IPS-NIHi11 (cell line): ENCODE measurements at regions not wholly inside any gene's neighbourhood (a gene's known extent, or its start where the extent isn't known, plus 50 kb on each side); places are given as distances from the start of the nearest gene placed in this dataset.
A peak's percentile ranks its signal among the peaks of the same experiment; 100 is the strongest.
"Not testable (repeated sequence)": the region's sequence is repeated elsewhere in the genome, so short reads cannot be mapped to it uniquely, and the experiment has no call there.

Experiments used
- DNase-seq: peaks from one replicate; pipeline ENCODE4 v3.0.0; 2012; ENCODE audit warnings: mixed read lengths, low spot score

DNA sequence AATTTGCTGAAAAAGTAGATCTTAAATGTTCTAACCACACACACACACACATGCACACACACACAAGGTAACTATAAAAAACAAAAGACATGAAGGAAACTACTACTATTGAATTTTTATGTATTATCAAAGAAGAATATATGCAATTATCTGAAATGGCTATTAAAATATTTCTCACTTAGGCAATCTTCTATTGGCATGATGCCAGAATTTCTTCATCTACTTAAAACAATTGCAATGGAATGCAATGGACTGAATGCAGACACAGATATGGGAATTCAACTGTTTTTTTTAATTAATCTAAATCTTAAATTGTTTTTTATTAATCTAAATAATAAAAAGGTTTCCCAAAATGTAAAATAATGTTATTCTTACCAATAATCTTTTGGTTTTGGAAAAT, 152.6 kb upstream of the SMLR1 start:
- DNase-seq = no peak

DNA sequence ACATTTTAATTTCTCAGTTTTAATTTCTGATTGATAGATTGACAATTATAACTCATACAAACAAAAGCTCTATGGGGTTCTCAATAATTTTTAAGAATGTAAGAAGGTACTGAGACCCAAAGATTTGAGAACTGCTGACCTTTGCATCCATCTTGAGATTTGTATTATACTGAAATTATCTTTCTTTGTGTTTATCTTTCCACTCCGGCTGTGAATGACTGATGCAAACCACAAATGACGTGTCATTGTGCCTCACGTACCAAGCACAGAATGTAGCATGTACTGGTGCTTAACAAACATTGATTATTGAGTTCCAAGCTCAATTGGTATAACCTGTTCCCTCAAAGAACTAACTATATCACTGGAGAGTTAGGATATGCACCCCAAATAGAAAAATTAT, 152.1 kb upstream of the SMLR1 start:
- DNase-seq = no peak

DNA sequence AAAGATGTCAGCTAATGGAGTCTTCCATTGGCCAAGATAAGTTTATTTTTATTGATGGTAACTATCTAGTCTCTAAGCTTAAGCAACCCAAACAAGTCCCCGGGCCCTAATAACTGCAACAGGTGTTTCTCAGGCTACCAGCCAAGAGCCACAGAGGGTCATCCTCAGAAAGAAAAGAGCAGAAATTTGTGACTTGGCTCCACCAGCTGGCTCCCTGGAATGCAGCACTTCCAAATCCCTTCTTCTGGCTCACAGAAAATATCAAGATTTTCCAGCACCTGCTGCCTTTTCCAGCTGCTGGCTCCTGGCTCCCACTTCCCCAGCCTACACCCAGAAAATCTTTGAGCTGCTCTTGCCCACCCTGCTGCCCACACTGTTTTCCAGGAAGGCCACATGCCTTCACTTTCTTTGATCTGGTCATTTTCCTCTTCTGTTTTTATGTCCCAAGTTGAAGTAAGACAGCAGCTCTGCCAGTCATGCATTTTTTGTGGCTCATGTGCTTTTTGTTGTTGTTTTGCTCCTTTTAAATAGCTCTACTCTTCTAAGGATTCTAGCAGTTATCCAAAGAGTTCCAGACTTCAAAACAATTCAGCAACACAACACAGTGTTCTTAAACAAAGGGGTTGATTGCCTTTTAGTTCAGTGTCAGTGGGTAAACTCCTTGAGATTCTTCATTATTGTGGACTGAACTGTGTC, 151.0 kb upstream of the SMLR1 start:
- DNase-seq = peak; percentile 25

DNA sequence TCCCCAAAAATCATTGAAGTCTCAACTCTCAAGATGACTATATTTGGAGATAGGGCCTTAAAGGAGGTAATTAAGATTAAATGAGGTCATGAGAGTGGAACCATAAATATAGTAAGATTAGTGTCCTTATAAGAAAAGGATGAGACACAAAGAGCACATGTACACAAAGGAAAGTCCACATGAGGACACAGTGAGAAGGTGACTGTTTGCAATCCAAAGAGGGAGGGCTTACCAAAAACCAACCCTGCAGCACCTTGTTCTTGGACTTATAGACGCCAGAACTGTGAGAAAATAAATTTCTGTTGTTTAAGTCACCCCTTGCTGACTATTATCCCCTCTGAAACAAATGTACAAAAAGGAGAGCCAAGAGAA, 150.4 kb upstream of the SMLR1 start:
- DNase-seq = no peak

DNA sequence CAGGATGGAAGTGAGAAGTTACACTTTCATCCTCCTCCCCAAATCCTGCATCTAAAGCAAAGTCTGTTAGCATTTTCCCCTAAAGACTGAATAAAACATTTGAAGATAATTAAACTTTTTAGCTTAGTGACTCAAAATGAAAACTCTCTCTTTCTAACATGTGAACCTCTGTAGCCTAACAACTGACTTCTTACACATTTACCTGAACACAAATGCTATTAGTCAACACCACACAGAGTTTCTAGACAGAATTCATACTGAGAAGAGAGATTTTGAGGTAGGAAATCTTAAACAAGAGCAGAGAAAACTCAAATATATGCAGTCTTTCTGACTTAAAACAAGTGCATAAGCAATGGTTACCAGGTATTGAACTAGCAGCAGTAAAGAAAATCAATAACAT, 149.9 kb upstream of the SMLR1 start:
- DNase-seq = no peak

DNA sequence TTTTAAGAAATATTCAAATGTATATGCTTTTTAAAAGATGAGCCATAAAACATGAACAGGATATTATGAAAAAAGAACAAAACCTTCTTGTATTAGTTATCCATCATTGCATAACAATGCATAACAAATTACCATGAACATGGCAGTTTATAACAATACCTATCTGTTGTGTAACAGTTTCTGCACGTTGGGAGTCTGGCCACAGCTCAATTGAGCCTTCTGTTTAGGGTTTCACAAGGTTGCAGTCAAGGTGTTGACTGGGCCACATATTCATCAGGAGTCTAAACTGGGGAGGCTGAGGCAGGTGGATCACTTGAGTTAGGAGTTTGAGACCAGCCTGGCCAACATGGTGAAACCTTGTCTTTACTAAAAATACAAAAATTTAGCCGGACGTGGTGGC, 149.4 kb upstream of the SMLR1 start:
- DNase-seq = no peak

DNA sequence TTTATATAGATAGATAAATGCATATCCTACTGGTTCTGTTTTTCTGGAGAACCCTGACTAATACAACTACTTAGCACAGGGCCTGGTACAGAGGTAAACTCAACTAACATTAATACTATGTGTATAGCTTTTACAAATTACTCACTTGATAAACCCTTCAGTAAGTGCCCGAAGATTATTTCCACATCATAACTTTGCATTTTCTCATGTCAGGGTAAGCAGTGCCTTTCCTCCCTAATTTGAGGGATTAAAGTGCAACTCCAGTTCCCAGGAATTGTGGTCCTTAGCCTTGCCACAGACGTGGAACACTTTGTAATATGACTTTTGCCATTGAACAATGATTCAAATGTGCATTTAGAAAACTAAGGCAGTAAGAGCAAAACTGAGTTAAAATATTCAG, 147.5 kb upstream of the SMLR1 start:
- no peak for DNase-seq

DNA sequence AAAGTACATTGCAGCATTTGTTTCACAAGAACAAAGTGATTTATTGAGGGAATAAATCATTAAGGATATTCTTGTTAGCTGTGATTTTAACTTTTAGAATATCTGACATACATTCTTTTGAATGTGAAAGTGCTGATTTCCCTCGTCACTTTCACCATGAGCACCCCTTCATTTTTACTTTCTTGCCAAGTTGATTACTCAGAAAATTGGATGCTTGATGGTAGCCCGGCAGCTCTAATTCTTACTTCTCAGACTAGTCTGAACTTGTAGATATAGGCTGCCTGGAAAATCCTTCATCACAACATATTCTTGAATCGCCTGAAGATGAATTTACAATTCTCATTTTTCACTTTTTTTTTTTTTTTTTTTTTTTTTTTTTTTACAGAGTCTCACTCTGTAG, 147.1 kb upstream of the SMLR1 start:
- DNase-seq = no peak

DNA sequence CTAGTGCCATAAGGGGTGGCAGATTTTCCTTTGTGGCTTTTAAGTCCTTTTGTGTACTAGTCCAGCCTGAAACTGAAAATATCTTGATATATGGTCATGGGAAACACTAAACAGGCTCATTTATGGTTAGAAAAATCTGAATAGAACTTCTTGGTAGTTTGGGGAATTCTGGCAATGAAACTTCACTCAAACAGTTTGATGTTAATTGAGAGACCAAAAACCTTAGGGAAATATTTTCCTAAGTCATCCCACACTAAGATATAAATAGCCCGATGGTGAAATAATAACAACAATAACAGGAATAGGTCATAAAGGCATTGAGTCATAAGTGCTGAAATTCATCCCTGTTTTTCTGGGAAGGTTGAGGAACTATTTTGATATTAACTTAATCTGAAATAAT, 146.2 kb upstream of the SMLR1 start:
- no peak for DNase-seq

DNA sequence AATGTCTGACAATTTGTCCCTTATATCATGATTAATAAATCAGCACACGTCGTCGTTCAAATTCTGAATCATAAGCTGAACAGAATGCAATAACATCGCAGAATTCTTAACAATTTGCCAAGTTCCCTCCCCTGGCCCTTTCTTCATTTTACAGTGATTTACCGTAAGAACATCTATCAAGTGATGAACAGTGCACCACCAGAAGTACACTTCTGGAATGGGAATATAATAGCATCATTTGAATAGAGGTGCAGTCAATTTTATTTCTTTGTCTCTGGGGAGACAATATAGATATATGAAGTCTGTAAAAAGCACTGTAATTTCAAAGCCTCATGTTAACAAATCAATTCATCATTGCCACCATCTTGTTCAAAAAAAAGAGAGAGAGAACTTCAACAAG, 145.1 kb upstream of the SMLR1 start:
- no peak for DNase-seq

DNA sequence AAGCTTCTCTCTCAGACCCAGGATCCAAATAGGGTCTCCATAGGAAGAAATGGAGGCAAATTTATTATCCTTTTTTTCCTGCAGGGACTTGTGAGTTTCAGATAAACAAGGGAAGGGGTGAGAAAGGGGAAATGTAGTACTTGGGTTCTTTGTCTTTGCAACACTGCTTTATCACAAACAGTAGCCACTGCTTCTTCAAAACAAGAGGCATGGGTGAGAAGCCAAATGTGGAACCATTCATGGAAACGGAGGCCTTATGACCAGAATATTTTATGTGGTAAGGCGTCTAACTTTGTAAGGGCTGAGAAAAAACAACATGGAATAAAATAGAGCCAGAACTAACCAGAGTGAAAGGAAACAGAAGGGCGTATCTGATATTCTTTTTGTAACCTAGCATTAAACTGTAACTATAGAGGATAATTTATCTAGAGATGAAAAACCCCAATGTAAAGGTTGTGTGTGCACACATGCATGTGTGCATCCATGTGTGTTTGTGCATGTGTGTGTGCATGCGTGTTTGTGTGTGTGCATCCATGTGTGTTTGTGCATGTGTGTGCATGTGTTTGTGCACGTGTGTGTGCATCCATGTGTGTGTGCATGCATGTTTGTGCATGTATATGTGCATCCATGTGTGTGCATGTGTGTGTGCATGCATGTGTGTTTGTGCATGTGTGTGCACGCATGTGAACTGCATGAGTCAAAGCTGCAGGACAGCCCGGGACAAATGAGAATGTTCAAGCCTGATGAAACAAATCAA, 143.3 kb upstream of the SMLR1 start:
- no peak for DNase-seq

DNA sequence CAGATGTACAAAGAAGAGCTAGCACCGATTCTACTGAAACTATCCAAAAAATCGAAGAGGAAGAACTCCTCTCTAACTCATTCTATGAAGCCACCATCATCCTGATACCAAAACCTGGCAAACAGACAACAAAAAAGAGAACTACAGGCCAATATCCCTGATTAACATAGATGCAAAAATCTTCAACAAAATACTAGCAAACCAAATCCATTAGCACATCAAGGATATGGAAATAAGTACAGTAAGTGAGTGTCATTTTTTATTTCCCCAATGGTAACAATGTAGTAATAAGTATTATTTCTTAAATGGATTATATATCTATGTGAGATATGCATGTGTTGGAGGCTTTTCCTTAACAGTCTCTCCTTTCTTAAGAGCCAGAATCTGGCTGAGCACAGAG, 134.5 kb upstream of the SMLR1 start:
- DNase-seq = no peak

DNA sequence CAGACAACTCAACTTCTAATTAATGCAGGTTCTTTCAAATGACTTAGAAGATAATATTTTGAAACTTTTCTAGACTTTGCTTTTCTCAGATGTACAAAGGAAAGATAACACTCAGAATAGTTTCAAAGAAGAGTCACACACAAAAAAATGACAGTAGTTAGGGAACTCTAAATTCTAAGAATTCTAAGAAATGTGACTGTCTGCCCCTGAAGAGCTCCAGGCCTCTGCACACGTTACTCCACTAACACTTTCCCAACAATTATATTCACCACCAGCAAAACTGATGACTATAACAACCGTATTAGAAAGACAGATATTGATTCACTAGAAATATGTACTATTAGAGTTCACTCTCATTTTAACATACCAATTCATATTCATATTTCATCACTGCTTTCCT, 133.3 kb upstream of the SMLR1 start:
- DNase-seq = no peak

DNA sequence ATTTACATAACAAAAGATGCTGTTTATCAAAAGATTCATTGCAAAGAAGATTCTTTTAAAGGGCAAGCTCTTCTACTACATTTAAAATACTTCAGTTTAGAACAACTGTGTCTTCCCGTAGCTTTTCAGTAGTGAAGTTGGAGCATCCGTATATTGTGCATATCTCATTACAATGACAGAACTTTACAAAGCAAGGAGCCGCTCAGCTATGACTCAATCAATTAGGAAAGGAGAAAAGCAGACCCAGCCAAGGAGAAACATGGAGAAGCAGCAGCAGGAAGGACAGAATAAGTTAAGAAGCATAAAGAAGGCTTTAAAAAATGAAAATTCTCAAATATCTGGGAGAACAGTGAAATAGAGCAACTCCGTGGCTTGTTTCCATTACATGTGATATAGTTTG, 132.6 kb upstream of the SMLR1 start:
- DNase-seq = no peak

DNA sequence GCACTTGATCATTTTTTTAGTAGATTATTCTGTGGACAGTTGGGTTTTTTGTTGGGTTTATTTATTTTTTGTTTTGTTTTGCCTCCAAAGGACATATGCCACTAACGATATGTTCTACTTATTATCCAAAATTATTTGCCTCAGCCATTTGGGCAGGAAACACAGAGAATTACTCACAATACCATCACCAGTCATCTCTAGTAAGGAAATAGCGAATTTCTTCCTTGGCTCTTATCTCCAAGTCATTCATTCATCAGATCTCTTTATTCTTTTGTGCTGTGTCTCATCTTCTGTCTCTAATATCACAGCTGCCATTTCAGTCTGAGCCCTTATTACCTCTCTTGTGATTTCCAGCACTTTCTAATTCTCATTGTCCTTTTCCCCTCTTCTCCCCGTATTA, 130.4 kb upstream of the SMLR1 start:
- no peak for DNase-seq

DNA sequence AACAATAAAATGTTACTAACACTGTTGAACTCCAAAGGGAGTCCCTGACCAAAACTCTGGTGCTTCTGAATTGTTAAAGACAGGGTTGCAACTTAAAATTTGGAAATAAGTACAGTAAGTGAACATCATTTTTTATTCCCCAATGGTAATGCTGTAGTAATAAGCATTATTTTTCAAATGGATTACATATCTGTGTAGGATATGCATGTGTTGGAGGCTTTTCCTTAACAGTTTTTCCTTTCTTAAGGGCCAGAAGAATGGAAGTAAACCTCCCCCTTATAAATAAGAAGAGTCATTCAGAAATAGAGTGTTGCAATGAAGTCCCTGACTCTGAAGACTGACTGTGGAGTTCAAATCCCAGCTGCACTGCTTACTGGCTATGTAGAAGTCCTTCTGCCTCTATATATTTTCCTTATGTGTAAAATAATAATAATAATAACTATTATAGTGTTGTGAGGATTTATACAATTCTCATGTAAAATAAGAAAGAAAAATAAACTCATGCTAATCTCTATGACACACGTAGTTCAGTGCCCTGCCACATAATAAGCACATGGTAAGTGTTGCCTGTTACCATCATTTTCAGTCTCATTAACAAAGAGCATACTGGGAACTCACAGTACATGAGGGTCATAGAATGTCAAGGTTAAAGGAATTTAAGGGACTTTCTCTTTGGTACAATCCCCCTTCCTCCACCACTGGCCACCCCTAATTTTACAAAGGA, 129.8 kb upstream of the SMLR1 start:
- no peak for DNase-seq

DNA sequence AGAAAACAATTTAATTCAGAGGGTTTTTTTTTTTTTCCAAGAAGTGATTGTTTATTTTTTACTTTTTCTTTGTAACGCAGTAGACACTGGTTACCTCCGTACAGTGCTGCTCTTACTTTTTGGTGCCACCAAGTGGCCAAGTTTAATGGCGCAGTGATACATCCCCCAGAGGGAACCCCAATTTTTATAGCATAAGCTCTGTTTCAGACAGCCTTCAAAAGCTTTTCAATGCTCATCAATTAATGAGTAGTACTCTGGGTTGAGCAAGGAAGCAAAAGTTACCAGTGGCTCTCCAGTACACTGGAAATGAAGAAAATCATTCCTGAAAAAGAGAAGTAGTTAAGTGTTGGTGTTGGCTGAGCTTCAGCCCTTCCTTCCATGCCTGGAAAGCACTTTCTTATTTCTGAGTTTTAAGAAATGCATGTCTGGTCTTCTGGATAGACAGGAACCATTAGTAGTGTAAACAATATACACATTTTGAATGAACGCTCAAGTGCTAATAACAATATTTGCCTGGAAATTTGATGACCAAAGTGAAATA, 129.1 kb upstream of the SMLR1 start:
- peak; percentile 58 for DNase-seq

DNA sequence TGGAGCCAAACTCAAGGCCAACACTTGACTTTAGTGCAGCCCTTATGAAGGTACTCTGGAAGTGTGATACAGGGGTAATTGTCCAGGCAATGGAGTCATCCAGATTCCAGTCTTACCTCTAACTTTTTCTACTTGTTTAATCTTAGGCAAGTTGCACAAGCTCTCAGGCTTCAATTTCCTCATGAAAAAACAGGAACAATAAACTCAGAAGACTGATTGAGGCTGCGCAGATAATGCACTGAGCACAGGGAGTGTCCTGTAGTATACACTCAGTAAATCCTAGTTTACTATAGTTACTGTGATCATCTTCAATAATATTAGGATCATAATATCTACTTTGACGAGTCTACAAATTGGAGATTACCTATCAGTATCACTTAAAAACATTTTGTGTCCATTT, 127.5 kb upstream of the SMLR1 start:
- no peak for DNase-seq

DNA sequence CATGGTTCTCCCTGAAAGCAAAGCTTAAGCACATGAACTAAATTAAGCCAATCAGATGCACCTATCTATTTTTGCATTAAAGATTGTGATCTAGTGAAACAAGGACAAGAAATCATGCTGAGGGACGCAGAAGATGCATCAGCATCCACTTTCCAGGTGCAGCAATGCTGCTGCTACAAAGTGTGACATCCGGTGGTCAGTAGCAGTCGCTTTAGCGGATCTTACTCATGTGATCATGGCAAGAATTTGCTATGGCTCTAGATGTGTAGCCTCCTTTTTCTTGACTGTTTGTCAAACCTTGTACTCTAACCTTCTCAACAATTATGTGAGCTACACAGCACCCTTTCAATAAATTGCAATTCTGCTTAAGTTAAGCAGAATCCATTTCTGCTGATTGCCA, 126.8 kb upstream of the SMLR1 start:
- no peak for DNase-seq

DNA sequence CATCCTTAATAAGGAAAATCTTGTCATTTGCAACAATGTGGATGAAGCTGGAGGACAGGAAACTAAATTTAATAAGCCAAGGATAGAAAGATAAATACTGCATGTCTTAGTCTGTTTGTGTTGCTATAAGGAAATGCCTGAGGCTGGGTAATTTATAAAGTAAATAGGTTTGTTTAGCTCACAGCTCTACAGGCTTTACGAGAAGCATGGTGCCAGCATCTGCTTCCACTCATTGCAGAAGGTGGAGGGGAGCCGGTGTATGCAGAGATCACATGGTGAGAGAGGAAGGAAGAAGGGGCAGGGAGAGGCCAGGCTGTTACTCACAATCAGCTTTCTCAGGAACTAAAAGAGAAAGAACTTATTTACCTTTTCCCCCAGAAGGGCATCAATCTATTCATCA, 118.9 kb upstream of the SMLR1 start:
- no peak for DNase-seq

DNA sequence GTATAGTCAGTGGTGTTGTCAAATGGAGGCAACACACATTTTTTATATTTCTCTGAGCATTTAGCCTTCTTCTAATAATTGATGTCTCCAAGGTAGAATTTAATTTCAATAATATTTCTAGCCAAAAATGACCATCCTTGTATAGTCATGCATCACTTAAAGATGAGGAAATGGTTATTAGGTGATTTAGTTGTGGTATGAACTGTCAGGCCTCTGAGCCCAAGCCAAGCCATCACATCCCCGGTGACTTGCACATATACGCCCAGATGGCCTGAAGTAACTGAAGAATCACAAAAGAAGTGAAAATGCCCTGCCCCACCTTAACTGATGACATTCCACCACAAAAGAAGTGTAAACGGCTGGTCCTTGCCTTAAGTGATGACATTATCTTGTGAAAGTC, 115.6 kb upstream of the SMLR1 start:
- DNase-seq = not testable (repeated sequence)

DNA sequence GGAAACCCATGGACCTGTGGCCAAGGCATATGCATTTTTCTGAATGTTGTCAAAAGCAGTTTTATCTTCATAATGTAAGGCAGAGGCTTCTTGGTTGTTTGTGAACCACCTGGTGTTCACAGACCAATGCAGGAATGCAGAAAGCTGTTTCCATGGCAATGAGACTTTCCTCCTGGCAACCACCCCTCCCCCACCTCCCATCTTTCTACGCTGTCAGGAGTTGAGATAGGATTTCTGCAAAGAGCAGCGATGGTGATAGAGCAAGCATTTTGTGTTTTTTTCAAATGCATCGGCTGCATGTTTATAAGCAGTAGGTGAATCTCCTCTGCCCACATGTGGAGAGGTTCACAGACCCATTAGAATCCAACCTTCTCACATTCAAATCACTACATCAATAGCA, 114.1 kb upstream of the SMLR1 start:
- peak; percentile 73 for DNase-seq

DNA sequence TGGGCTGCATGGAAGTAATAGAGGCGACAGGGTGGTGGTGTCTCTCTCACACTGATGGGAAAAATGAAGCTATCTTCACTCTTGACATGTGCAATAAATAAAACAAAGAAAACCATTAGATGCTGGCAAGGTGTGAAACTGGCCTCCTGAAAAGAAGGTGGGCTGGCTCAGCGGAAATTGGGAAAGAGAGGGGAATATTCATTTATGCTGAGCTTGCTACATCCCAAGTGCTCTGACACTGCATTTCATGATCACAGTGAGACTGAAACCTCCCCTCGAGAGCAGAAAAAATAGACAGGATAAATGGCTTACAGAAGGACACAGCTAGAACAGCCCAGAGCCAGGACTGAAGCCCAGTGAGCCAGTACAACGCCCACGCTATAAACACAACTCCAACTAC, 112.1 kb upstream of the SMLR1 start:
- DNase-seq = no peak
